ENCODE measurements at regions not wholly inside any gene's neighbourhood (a gene's known extent, or its start where the extent isn't known, plus 50 kb on each side); places are given as distances from the start of the nearest gene placed in this dataset.

- Histone ChIP-seq H3K4me3 (ENCODE audit: insufficient read depth, low read depth, low read length) (no peak overlapping the region), H3K4me2 (ENCODE audit: low read length) (no peak overlapping the region), H3K27me3 (ENCODE audit: insufficient read depth, low read length) (peaks cover 8% of the 10 kb centered on the region), H3K27ac (ENCODE audit: low read depth, low read length) (no peak overlapping the region), H3K9me3 (ENCODE audit: insufficient read depth, low read depth, low read length) (no peaks in the 10 kb centered on the region), H3K9ac (ENCODE audit: low read length) (no peak overlapping the region), H3K4me1 (ENCODE audit: insufficient read depth, low read length) (no peaks in the 10 kb centered on the region), H2AFZ (ENCODE audit: low read depth, low read length) (no peak overlapping the region), H4K20me1 (ENCODE audit: insufficient read depth, low read length) (no peaks in the 10 kb centered on the region), H3K79me2 (ENCODE audit: insufficient read depth, low read length) (no peaks in the 10 kb centered on the region), H3K36me3 (ENCODE audit: insufficient read depth, low read length) (no peaks in the 10 kb centered on the region)
- Mint-ChIP-seq H3K36me3 (ENCODE audit: low read depth, unreplicated experiment) (no peaks in the 10 kb centered on the region), H3K9me3 (ENCODE audit: unreplicated experiment) (no peaks in the 10 kb centered on the region), H3K27me3 (ENCODE audit: low read depth, unreplicated experiment) (no peaks in the 10 kb centered on the region), H3K4me1 (ENCODE audit: low read depth, unreplicated experiment) (no peaks in the 10 kb centered on the region), H3K27ac (ENCODE audit: unreplicated experiment) (no peak overlapping the region), H3K4me3 (ENCODE audit: unreplicated experiment) (no peak overlapping the region)
- DNase-seq (ENCODE audit: low read depth) (no peak), FAIRE-seq (no peak)
- TF ChIP-seq EZH2 (IDR thresholded peaks at IDR 0.05; ENCODE audit: insufficient read depth, low read length) (no peak), CTCF (IDR thresholded peaks at IDR 0.05; ENCODE audit: insufficient read depth, low read depth, low read length) (no peak)
Measured at GRCh38 chr20:34175879-34176278, 63.8 kb upstream of the EIF2S2 start.

- no peak overlapping the region for H3K4me3 Mint-ChIP-seq (ENCODE audit: unreplicated experiment)
- H3K4me2 ChIP-seq (ENCODE audit: low read length) = no peak overlapping the region
Measured at GRCh38 chr20:34177052-34177451, 64.2 kb upstream of the ASIP start.

More at GRCh38 chr20:34177052-34177451, 64.2 kb upstream of the ASIP start:
- no peak for DNase-seq (ENCODE audit: low read depth)
- H3K4me1 ChIP-seq (ENCODE audit: insufficient read depth, low read length) = no peaks in the 10 kb centered on the region
- no peak for FAIRE-seq
- TF ChIP-seq CTCF (IDR thresholded peaks at IDR 0.05; ENCODE audit: insufficient read depth, low read depth, low read length) (no peak), EZH2 (IDR thresholded peaks at IDR 0.05; ENCODE audit: insufficient read depth, low read length) (no peak)
- no peaks in the 10 kb centered on the region for H3K9me3 ChIP-seq (ENCODE audit: insufficient read depth, low read depth, low read length)
- H3K36me3 ChIP-seq (ENCODE audit: insufficient read depth, low read length) = no peaks in the 10 kb centered on the region
- H3K4me3 ChIP-seq (ENCODE audit: insufficient read depth, low read depth, low read length) = no peak overlapping the region
- H3K9me3 Mint-ChIP-seq (ENCODE audit: unreplicated experiment) = no peaks in the 10 kb centered on the region
- no peaks in the 10 kb centered on the region for H3K36me3 Mint-ChIP-seq (ENCODE audit: low read depth, unreplicated experiment)
- H3K79me2 ChIP-seq (ENCODE audit: insufficient read depth, low read length) = no peaks in the 10 kb centered on the region
- H3K4me1 Mint-ChIP-seq (ENCODE audit: low read depth, unreplicated experiment) = no peaks in the 10 kb centered on the region
- no peak overlapping the region for H3K27ac Mint-ChIP-seq (ENCODE audit: unreplicated experiment)
- H3K27me3 Mint-ChIP-seq (ENCODE audit: low read depth, unreplicated experiment) = no peaks in the 10 kb centered on the region
- no peak overlapping the region for H3K9ac ChIP-seq (ENCODE audit: low read length)
- no peak overlapping the region for H2AFZ ChIP-seq (ENCODE audit: low read depth, low read length)
- no peak overlapping the region for H3K27ac ChIP-seq (ENCODE audit: low read depth, low read length)
- no peaks in the 10 kb centered on the region for H4K20me1 ChIP-seq (ENCODE audit: insufficient read depth, low read length)
- peaks cover 8% of the 10 kb centered on the region for H3K27me3 ChIP-seq (ENCODE audit: insufficient read depth, low read length)

Measured in astrocyte (in vitro differentiated cells and primary cell).